ENCODE measurements at regions not wholly inside any gene's neighbourhood (a gene's known extent, or its start where the extent isn't known, plus 50 kb on each side); places are given as distances from the start of the nearest gene placed in this dataset.
"Not testable (repeated sequence)": the region's sequence is repeated elsewhere in the genome, so short reads cannot be mapped to it uniquely, and the experiment has no call there.

DNA sequence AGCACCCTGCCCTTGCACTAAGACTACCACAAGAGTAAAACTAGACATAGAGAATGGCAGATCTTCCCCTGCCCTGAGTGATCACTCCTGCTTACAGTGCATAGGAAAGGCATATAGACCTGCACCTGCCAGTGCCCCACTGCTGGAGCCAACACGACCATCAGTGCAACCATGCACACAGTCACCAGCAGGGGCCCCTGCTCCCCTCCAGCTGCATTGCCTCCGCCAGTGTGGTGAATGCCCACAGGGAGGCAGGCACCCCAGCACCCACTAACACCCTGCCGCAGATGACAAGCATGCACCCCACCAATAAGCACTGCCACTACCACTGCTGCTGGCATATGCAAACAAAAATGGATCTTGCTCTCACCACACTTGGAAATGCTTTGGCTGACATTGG is 478.8 kb downstream of the ADCYAP1 start:
- peak; percentile 64; the same call in 1 of the 2 replicates for ATAC-seq
- Mint-ChIP-seq H3K4me3 (no peak overlapping the region), H3K27me3 (ENCODE audit: low read depth) (peaks cover 5% of the 10 kb centered on the region; the same call in 1 of the 2 replicates)

DNA sequence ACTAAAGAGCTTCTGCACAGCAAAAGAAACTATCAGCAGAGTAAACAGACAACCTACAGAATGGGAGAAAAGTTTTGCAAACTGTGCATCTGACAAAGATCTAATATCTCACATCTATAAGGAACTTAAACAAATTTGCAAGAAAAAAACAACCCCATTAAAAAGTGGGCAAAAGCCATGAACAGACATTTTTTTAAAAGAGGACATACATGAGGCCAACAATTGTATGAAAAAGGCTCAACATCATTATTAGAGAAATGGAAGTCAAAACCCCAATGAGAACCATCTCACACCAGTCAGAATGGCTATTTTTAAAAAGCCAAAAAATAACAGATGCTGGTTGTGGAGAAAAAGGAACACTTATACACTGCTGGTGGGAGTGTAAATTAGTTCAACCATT is 483.8 kb downstream of the ADCYAP1 start:
- POLR2A ChIA-PET; DNase-seq (ENCODE audit: low spot score); H3K27me3 Mint-ChIP-seq (ENCODE audit: low read depth); H3K4me1 Mint-ChIP-seq; CTCF ChIA-PET; ATAC-seq; H3K4me3 Mint-ChIP-seq; H3K27ac Mint-ChIP-seq: not testable (repeated sequence)
- Mint-ChIP-seq H3K9me3 (peaks cover 62% of the 10 kb centered on the region), H3K36me3 (peaks cover 20% of the 10 kb centered on the region)

More for the DNA sequence above, 478.8 kb downstream of the ADCYAP1 start:
- Mint-ChIP-seq H3K9me3 (peaks cover 46% of the 10 kb centered on the region), H3K36me3 (peaks cover 20% of the 10 kb centered on the region), H3K27ac (no peak overlapping the region), H3K4me1 (no peaks in the 10 kb centered on the region)
- peak; percentile 26 for DNase-seq (ENCODE audit: low spot score)
- ChIA-PET POLR2A (no interaction called here), CTCF (no interaction called here)
- TF ChIP-seq GTF2I (CRISPR knock-in tag; conservative IDR thresholded peaks at IDR 0.05) (no peak), PRRX2 (CRISPR knock-in tag; IDR thresholded peaks at IDR 0.05) (no peak), JUN (CRISPR knock-in tag; IDR thresholded peaks at IDR 0.05) (no peak)
- TF ChIP-seq, protein P1, sequence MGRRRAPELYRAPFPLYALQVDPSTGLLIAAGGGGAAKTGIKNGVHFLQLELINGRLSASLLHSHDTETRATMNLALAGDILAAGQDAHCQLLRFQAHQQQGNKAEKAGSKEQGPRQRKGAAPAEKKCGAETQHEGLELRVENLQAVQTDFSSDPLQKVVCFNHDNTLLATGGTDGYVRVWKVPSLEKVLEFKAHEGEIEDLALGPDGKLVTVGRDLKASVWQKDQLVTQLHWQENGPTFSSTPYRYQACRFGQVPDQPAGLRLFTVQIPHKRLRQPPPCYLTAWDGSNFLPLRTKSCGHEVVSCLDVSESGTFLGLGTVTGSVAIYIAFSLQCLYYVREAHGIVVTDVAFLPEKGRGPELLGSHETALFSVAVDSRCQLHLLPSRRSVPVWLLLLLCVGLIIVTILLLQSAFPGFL (CRISPR knock-in tag; IDR thresholded peaks at IDR 0.05; ENCODE audit: borderline replicate concordance): no peak
- TF ChIP-seq, protein P2, sequence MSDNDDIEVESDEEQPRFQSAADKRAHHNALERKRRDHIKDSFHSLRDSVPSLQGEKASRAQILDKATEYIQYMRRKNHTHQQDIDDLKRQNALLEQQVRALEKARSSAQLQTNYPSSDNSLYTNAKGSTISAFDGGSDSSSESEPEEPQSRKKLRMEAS (CRISPR knock-in tag; IDR thresholded peaks at IDR 0.05): no peak
- TF ChIP-seq, protein P3, sequence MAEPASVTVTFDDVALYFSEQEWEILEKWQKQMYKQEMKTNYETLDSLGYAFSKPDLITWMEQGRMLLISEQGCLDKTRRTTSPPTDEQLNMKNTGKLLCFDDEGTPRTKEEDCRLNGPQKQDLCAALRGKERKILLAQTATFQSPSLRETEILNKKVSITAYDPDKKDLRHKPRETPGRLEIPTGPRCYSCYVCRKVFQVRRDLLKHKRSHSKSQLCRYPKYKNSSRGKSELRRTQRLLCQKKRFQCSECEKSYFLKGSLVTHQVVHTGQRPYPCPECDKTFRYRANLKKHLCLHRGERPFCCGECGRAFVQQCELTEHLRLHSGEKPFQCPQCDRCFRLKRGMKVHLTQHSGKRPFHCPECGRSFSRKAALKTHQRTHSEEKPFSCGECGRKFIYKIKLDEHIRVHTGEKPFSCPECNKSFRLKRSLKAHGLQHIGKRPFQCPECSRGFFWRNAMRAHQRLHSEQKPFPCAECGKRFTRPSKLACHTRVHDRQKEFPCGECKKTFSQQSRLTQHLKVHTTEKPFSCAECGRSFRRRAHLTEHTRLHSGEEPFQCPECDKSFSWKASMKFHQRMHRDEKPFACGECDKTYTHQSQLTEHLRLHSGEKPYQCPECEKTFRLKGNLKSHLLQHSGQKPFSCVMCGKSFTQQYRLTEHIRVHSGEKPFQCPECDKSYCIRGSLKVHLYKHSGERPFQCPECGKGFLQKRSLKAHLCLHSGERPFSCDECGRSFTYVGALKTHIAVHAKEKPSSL (CRISPR knock-in tag; conservative IDR thresholded peaks at IDR 0.05): no peak
- TF ChIP-seq, protein P4, sequence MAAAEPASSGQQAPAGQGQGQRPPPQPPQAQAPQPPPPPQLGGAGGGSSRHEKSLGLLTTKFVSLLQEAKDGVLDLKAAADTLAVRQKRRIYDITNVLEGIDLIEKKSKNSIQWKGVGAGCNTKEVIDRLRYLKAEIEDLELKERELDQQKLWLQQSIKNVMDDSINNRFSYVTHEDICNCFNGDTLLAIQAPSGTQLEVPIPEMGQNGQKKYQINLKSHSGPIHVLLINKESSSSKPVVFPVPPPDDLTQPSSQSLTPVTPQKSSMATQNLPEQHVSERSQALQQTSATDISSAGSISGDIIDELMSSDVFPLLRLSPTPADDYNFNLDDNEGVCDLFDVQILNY (CRISPR knock-in tag; IDR thresholded peaks at IDR 0.05): no peak

DNA sequence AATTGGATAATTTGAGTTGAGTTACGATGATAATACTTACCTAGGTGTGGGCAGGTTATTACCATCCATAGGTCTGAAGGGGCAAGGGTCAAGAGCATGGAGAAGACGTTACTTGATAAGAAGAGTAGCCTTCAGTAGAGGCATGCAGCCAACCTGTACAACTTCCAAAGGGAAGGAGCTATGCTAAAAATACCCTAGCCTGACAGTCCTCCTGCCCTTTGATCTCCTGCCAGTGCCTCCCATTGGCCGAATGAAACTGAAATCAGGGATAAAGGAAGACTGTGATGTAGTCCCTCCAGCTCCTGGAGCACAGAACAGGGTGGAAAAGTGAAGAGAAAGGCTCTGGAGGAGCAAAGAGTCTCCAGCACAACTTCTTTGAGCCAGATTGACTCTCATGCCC is 487.4 kb downstream of the ADCYAP1 start:
- Mint-ChIP-seq H3K4me3 (no peak overlapping the region), H3K4me1 (no peaks in the 10 kb centered on the region), H3K27ac (no peak overlapping the region), H3K9me3 (peaks cover 29% of the 10 kb centered on the region), H3K27me3 (ENCODE audit: low read depth) (no peaks in the 10 kb centered on the region; the same call in 1 of the 2 replicates), H3K36me3 (peaks cover 5% of the 10 kb centered on the region)
- no peak for DNase-seq (ENCODE audit: low spot score)
- no peak for ATAC-seq
- ChIA-PET POLR2A (no interaction called here), CTCF (no interaction called here)
- TF ChIP-seq, protein P1 (CRISPR knock-in tag; IDR thresholded peaks at IDR 0.05; ENCODE audit: borderline replicate concordance): no peak
- no peak for TF ChIP-seq ZNF232 (CRISPR knock-in tag; IDR thresholded peaks at IDR 0.05)
- TF ChIP-seq, protein P5, sequence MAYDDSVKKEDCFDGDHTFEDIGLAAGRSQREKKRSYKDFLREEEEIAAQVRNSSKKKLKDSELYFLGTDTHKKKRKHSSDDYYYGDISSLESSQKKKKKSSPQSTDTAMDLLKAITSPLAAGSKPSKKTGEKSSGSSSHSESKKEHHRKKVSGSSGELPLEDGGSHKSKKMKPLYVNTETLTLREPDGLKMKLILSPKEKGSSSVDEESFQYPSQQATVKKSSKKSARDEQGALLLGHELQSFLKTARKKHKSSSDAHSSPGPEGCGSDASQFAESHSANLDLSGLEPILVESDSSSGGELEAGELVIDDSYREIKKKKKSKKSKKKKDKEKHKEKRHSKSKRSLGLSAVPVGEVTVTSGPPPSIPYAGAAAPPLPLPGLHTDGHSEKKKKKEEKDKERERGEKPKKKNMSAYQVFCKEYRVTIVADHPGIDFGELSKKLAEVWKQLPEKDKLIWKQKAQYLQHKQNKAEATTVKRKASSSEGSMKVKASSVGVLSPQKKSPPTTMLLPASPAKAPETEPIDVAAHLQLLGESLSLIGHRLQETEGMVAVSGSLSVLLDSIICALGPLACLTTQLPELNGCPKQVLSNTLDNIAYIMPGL (CRISPR knock-in tag; IDR thresholded peaks at IDR 0.05): no peak
- TF ChIP-seq CREM (CRISPR knock-in tag; IDR thresholded peaks at IDR 0.05): no peak
- TF ChIP-seq, protein P6, sequence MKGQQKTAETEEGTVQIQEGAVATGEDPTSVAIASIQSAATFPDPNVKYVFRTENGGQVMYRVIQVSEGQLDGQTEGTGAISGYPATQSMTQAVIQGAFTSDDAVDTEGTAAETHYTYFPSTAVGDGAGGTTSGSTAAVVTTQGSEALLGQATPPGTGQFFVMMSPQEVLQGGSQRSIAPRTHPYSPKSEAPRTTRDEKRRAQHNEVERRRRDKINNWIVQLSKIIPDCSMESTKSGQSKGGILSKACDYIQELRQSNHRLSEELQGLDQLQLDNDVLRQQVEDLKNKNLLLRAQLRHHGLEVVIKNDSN (CRISPR knock-in tag; IDR thresholded peaks at IDR 0.05): no peak
- TF ChIP-seq, protein P7, sequence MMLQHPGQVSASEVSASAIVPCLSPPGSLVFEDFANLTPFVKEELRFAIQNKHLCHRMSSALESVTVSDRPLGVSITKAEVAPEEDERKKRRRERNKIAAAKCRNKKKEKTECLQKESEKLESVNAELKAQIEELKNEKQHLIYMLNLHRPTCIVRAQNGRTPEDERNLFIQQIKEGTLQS (CRISPR knock-in tag; conservative IDR thresholded peaks at IDR 0.05): no peak
- TF ChIP-seq, protein P8, sequence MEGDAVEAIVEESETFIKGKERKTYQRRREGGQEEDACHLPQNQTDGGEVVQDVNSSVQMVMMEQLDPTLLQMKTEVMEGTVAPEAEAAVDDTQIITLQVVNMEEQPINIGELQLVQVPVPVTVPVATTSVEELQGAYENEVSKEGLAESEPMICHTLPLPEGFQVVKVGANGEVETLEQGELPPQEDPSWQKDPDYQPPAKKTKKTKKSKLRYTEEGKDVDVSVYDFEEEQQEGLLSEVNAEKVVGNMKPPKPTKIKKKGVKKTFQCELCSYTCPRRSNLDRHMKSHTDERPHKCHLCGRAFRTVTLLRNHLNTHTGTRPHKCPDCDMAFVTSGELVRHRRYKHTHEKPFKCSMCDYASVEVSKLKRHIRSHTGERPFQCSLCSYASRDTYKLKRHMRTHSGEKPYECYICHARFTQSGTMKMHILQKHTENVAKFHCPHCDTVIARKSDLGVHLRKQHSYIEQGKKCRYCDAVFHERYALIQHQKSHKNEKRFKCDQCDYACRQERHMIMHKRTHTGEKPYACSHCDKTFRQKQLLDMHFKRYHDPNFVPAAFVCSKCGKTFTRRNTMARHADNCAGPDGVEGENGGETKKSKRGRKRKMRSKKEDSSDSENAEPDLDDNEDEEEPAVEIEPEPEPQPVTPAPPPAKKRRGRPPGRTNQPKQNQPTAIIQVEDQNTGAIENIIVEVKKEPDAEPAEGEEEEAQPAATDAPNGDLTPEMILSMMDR (IDR thresholded peaks at IDR 0.05): no peak
- TF ChIP-seq FOXJ3 (CRISPR knock-in tag; IDR thresholded peaks at IDR 0.05; ENCODE audit: borderline replicate concordance): no peak

Measured in WTC11 (cell line).